ACC112 (cell line): ENCODE measurements at regions not wholly inside any gene's neighbourhood (a gene's known extent, or its start where the extent isn't known, plus 50 kb on each side); places are given as distances from the start of the nearest gene placed in this dataset.

Experiments
- H2AFZ ChIP-seq: fragments of 200-600 bp; sonication (generic); one replicate; pipeline ENCODE4 v1.6.0; 2017; ENCODE audit warnings: antibody characterized with exemption, low read length; ENCODE audit not compliant: unreplicated experiment
- H3K27ac ChIP-seq: fragments of 200-600 bp; sonication (generic); 2 replicates; pipeline ENCODE4 v1.5.1; 2014; ENCODE audit warnings: low read depth, mild to moderate bottlenecking, antibody characterized with exemption, low read length, moderate library complexity
- H3K27me3 ChIP-seq: fragments of 200-600 bp; sonication (generic); 2 replicates; pipeline ENCODE4 v1.6.1; 2014; ENCODE audit warnings: mild to moderate bottlenecking, antibody characterized with exemption, low read length, moderate library complexity, mixed read lengths; ENCODE audit not compliant: insufficient read depth
- H3K36me3 ChIP-seq: fragments of 200-600 bp; sonication (generic); 2 replicates; pipeline ENCODE4 v1.6.1; 2016; ENCODE audit warnings: mild to moderate bottlenecking, antibody characterized with exemption, low read length, moderate library complexity, mixed read lengths; ENCODE audit not compliant: insufficient read depth
- H3K4me1 ChIP-seq: fragments of 200-600 bp; sonication (generic); one replicate; pipeline ENCODE4 v1.6.1; 2016; ENCODE audit warnings: low read length, mixed read lengths; ENCODE audit not compliant: insufficient read depth, unreplicated experiment, control insufficient read depth
- H3K4me3 ChIP-seq: fragments of 200-600 bp; sonication (generic); 2 replicates; pipeline ENCODE4 v1.5.1; 2014; ENCODE audit warnings: mild to moderate bottlenecking, low read depth, low read length
- H3K79me2 ChIP-seq: fragments of 200-600 bp; sonication (generic); one replicate; pipeline ENCODE4 v1.6.0; 2016; ENCODE audit warnings: low read length; ENCODE audit not compliant: control insufficient read depth, unreplicated experiment, insufficient read depth

- H3K27me3 ChIP-seq, result no peaks in the 10 kb centered on the region
- H3K27ac ChIP-seq, result no peak overlapping the region
- H3K4me1 ChIP-seq, result no peaks in the 10 kb centered on the region
- H3K79me2 ChIP-seq, result no peaks in the 10 kb centered on the region
- H3K4me3 ChIP-seq, result no peak overlapping the region
- H2AFZ ChIP-seq, result no peak overlapping the region
- no peaks in the 10 kb centered on the region for H3K36me3 ChIP-seq
Measured at GRCh38 chr3:87145553-87145952, 81.6 kb upstream of the CHMP2B start.

DNA sequence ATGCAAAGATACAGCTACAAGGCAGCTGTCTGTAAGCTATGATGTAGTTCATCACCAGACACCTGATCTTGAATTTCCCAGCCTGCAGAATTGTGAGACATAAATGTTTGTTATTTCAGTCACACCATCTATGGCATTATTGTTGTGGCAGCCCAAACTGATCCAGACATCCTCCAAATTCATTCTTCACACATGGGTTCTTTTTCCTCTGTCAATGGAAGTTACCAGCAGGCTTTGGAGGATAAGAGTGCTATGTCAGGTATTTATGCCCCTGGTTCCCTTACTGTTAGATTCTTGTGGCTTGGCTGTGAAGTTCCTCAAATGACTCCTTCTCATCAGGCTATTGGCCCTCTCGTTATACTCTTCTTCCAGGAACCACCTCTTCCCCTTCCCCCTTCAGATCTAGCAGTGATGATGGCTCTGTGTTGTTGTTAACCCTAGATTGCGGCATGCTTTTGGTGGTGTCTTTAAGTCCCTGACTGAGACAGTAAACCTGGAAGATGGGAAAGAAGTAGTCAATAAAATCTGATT lies 91.0 kb upstream of the CHMP2B start:
- no peaks in the 10 kb centered on the region for H3K36me3 ChIP-seq
- H3K4me3 ChIP-seq, result no peak overlapping the region
- no peaks in the 10 kb centered on the region for H3K79me2 ChIP-seq
- peak overlapping the region; percentile 33 for H2AFZ ChIP-seq
- no peaks in the 10 kb centered on the region for H3K27me3 ChIP-seq
- H3K27ac ChIP-seq, result no peak overlapping the region
- H3K4me1 ChIP-seq, result no peaks in the 10 kb centered on the region

- no peaks in the 10 kb centered on the region for H3K79me2 ChIP-seq
- no peaks in the 10 kb centered on the region for H3K4me1 ChIP-seq
- no peak overlapping the region for H2AFZ ChIP-seq
- no peak overlapping the region for H3K4me3 ChIP-seq
- no peak overlapping the region for H3K27ac ChIP-seq
- no peaks in the 10 kb centered on the region for H3K27me3 ChIP-seq
- H3K36me3 ChIP-seq, result no peaks in the 10 kb centered on the region
Measured at GRCh38 chr3:87135412-87135811, 91.7 kb upstream of the CHMP2B start.

DNA sequence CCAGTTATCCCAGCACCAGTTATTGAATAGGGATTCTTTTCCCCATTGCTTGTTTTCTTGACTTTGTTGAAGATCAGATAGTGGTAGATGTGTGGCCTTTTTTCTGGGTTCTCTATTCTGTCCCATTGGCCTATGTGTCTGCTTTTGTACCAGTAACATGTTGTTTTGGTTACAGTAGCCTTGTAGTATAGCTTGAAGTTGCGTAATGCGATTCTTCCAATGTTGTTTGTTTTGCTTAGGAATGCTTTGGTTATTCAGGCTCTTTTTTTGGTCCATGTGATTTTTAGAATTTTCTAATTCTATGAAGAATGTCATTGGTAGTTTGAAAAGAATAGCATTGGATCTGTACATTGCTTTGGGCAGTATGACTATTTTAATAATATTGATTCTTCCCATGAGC lies 94.3 kb upstream of the CHMP2B start:
- Histone ChIP-seq H3K79me2 (no peaks in the 10 kb centered on the region), H3K27ac (no peak overlapping the region), H3K4me3 (no peak overlapping the region), H2AFZ (no peak overlapping the region), H3K27me3 (no peaks in the 10 kb centered on the region), H3K36me3 (no peaks in the 10 kb centered on the region), H3K4me1 (no peaks in the 10 kb centered on the region)

GRCh38 chr3:87128006-87128405 lies 99.1 kb upstream of the CHMP2B start:
- no peaks in the 10 kb centered on the region for H3K4me1 ChIP-seq
- H3K27me3 ChIP-seq, result no peaks in the 10 kb centered on the region
- no peaks in the 10 kb centered on the region for H3K36me3 ChIP-seq
- H3K79me2 ChIP-seq, result no peaks in the 10 kb centered on the region
- H3K27ac ChIP-seq, result no peak overlapping the region
- no peak overlapping the region for H2AFZ ChIP-seq
- no peak overlapping the region for H3K4me3 ChIP-seq

GRCh38 chr3:87127281-87127680 lies 99.8 kb upstream of the CHMP2B start:
- Histone ChIP-seq H3K79me2 (no peaks in the 10 kb centered on the region), H2AFZ (peak overlapping the region; percentile 62), H3K27me3 (no peaks in the 10 kb centered on the region), H3K4me3 (no peak overlapping the region), H3K27ac (no peak overlapping the region), H3K36me3 (no peaks in the 10 kb centered on the region), H3K4me1 (no peaks in the 10 kb centered on the region)

DNA sequence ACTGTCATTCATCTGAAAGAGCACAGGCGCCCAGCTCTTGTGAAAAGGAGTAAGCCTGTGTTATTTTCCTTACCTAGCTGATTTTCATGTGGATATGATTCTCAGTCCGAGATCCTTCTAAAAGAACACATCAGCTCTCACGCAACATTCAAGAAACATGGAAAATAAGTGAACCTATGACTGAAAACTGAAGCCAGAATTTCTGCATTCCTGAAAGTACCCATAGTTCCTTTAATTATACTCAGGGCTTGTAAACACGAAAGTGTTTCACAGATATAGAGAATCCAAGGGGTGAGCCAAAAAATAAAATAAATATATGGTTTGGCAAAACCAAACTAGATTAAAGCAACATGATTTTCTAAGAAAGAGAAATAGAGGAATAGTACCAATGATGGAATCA lies 100.8 kb upstream of the CHMP2B start:
- Histone ChIP-seq H3K4me1 (no peaks in the 10 kb centered on the region), H3K79me2 (no peaks in the 10 kb centered on the region), H3K27ac (no peak overlapping the region), H2AFZ (no peak overlapping the region), H3K4me3 (no peak overlapping the region), H3K27me3 (no peaks in the 10 kb centered on the region), H3K36me3 (no peaks in the 10 kb centered on the region)

DNA sequence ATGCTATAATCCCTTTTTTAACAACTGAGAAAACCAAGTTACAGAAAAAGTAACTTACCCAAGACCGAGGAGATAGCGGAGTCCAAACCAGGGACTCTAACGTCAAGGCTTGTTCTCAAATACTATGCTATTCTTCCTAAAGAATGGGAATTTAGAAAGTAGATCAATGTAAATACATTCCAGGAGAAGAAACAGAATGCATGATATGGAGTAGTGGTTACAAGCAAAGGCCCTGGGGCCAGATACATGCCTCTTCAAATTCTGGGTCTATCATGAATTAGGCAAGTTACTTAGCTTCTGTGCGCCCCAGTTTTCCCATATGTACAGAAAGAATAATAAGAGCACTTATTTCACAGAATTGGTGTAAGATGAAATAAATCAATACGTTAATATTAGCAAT lies 102.0 kb upstream of the CHMP2B start:
- Histone ChIP-seq H3K79me2 (no peaks in the 10 kb centered on the region), H3K4me1 (no peaks in the 10 kb centered on the region), H2AFZ (no peak overlapping the region), H3K4me3 (no peak overlapping the region), H3K27ac (no peak overlapping the region), H3K27me3 (no peaks in the 10 kb centered on the region), H3K36me3 (no peaks in the 10 kb centered on the region)

GRCh38 chr3:87122766-87123165 lies 104.3 kb upstream of the CHMP2B start:
- Histone ChIP-seq H3K79me2 (no peaks in the 10 kb centered on the region), H3K27me3 (no peaks in the 10 kb centered on the region), H2AFZ (no peak overlapping the region), H3K27ac (no peak overlapping the region), H3K4me3 (no peak overlapping the region), H3K4me1 (no peaks in the 10 kb centered on the region), H3K36me3 (no peaks in the 10 kb centered on the region)

GRCh38 chr3:87121856-87122255 lies 105.3 kb upstream of the CHMP2B start:
- H3K27ac ChIP-seq, result no peak overlapping the region
- H3K36me3 ChIP-seq, result no peaks in the 10 kb centered on the region
- H2AFZ ChIP-seq, result no peak overlapping the region
- no peak overlapping the region for H3K4me3 ChIP-seq
- no peaks in the 10 kb centered on the region for H3K27me3 ChIP-seq
- no peaks in the 10 kb centered on the region for H3K4me1 ChIP-seq
- no peaks in the 10 kb centered on the region for H3K79me2 ChIP-seq

DNA sequence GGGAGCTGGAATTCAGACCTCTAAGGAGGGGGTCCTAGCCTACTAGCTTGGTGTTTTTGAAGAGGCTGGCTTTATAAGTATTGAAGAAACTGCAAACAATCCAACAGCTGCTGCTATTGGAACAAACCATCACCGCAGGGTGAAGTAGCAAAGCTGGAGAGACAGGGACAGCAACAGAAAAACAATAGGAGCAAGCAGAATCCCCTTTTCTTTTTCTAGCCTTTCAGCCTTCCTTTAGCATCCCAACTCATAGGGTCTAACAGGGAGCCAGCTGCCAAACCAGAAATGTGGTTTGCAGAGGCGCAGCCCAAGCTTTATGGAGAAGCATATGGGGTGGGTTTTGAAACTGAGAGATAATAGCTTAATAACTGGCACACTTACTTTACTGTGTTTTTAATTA lies 106.2 kb upstream of the CHMP2B start:
- Histone ChIP-seq H3K36me3 (no peaks in the 10 kb centered on the region), H3K27ac (no peak overlapping the region), H3K27me3 (no peaks in the 10 kb centered on the region), H2AFZ (no peak overlapping the region), H3K4me3 (no peak overlapping the region), H3K4me1 (no peaks in the 10 kb centered on the region), H3K79me2 (no peaks in the 10 kb centered on the region)
